GM18870 (cell line): ENCODE measurements at regions not wholly inside any gene's neighbourhood (a gene's known extent, or its start where the extent isn't known, plus 50 kb on each side); places are given as distances from the start of the nearest gene placed in this dataset.
"Not testable (repeated sequence)": the region's sequence is repeated elsewhere in the genome, so short reads cannot be mapped to it uniquely, and the experiment has no call there.

Experiments used
- ATAC-seq: cut with Tn5 transposase; IDR thresholded peaks from one replicate; pipeline ENCODE4 v1.9.1; 2021; ENCODE audit warnings: moderate library complexity; ENCODE audit not compliant: unreplicated experiment

GRCh38 chr6:105557291-105557690 is 154.4 kb upstream of the PREP start:
- ATAC-seq = no peak

- ATAC-seq = no peak
Observed at GRCh38 chr6:105553171-105553570, 150.3 kb upstream of the PREP start.

- no peak for ATAC-seq
Observed at GRCh38 chr6:105550955-105551620, 148.2 kb upstream of the PREP start.

- ATAC-seq = no peak
Observed at GRCh38 chr6:105546754-105547153, 143.9 kb upstream of the PREP start.

- no peak for ATAC-seq
Observed at GRCh38 chr6:105545947-105546731, 143.3 kb upstream of the PREP start.

GRCh38 chr6:105545228-105545920 is 142.5 kb upstream of the PREP start:
- ATAC-seq = no peak

- no peak for ATAC-seq
Observed at GRCh38 chr6:105539911-105540310, 137.0 kb upstream of the PREP start.

- ATAC-seq = no peak
Observed at GRCh38 chr6:105537981-105538578, 135.2 kb upstream of the PREP start.

- no peak for ATAC-seq
Observed at GRCh38 chr6:105536961-105537360, 134.1 kb upstream of the PREP start.

GRCh38 chr6:105533301-105533700 is 130.4 kb upstream of the PREP start:
- no peak for ATAC-seq

GRCh38 chr6:105526225-105526872 is 123.5 kb upstream of the PREP start:
- no peak for ATAC-seq

GRCh38 chr6:105522626-105523322 is 119.9 kb upstream of the PREP start:
- ATAC-seq = no peak

GRCh38 chr6:105519954-105520353 is 117.1 kb upstream of the PREP start:
- no peak for ATAC-seq

GRCh38 chr6:105518993-105519392 is 116.1 kb upstream of the PREP start:
- not testable (repeated sequence) for ATAC-seq

GRCh38 chr6:105515054-105515453 is 112.2 kb upstream of the PREP start:
- no peak for ATAC-seq

GRCh38 chr6:105514306-105514705 is 111.4 kb upstream of the PREP start:
- no peak for ATAC-seq

- ATAC-seq = no peak
Observed at GRCh38 chr6:105511639-105512038, 108.8 kb upstream of the PREP start.

- ATAC-seq = no peak
Observed at GRCh38 chr6:105510746-105511145, 107.9 kb upstream of the PREP start.

GRCh38 chr6:105509506-105510331 is 106.8 kb upstream of the PREP start:
- ATAC-seq = no peak

- no peak for ATAC-seq
Observed at GRCh38 chr6:105507811-105508210, 104.9 kb upstream of the PREP start.
